ENCODE measurements at regions not wholly inside any gene's neighbourhood (a gene's known extent, or its start where the extent isn't known, plus 50 kb on each side); places are given as distances from the start of the nearest gene placed in this dataset.

GRCh38 chr13:39938596-39938995, 283.1 kb downstream of the COG6 start:
- DNase-seq (ENCODE audit: low read depth), result no peak

- no peak for DNase-seq (ENCODE audit: low read depth)
Observed at GRCh38 chr13:39941236-39941635, 285.8 kb downstream of the COG6 start.

- DNase-seq (ENCODE audit: low read depth), result no peak
Observed at GRCh38 chr13:39941911-39942551, 286.6 kb downstream of the COG6 start.

DNA sequence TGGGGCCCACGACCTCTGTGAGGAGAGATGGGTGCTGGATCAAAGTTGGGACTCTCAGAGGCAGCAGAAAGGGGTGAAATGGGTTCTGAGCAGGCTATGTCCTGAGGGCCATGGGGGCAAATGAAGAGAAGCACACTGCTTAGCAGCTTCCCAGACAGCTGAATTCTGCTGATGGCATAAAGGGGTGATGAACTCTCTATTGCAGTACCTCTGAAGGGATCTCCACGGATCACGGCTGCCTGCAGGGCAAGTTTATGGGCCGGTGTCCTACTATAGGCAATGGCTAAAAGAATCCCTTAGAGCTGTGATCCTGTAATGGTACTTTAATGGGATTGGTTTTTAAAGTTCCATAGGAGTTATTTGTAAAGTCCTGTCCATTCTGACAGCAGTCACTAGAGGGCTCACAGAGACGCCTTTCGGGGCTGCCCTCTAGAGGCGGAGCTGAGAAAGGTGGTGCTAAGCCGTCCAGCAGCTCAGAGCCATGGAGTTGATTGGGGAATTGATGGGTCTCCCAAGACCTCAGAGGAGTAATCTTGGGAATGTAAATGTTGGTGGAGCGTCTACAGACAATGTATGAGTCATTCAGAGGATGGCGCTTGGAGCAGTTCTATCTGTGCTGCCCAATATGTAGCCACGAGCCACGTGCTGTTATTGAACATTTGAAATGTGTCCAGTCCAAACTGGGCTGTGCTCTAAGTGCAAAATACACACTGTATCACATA, 287.3 kb downstream of the COG6 start:
- peak; percentile 65 for DNase-seq (ENCODE audit: low read depth)

DNA sequence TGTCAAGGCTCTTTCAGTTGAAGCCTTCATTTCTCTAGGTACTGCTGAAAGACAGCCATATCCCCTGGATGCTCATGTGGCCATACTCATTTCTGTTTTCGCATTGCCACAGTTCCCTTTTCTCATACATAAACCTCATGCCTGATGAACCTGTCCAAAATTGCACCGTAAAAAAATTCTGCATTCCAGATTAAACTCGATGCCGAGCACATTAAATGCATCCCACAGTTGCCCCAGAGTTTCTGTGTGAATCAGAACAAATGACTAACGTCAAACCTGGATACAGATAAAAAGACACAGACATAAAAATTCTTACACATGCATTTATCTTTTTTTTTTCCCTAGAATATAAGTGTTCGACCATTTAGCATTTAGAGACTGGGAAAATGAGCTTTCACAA, 288.2 kb downstream of the COG6 start:
- no peak for DNase-seq (ENCODE audit: low read depth)

- DNase-seq (ENCODE audit: low read depth), result no peak
Observed at GRCh38 chr13:39945226-39945625, 289.8 kb downstream of the COG6 start.

- no peak for DNase-seq (ENCODE audit: low read depth)
Observed at GRCh38 chr13:39946769-39947168, 291.3 kb downstream of the COG6 start.

- no peak for DNase-seq (ENCODE audit: low read depth)
Observed at GRCh38 chr13:39951301-39951700, 295.8 kb downstream of the COG6 start.

DNA sequence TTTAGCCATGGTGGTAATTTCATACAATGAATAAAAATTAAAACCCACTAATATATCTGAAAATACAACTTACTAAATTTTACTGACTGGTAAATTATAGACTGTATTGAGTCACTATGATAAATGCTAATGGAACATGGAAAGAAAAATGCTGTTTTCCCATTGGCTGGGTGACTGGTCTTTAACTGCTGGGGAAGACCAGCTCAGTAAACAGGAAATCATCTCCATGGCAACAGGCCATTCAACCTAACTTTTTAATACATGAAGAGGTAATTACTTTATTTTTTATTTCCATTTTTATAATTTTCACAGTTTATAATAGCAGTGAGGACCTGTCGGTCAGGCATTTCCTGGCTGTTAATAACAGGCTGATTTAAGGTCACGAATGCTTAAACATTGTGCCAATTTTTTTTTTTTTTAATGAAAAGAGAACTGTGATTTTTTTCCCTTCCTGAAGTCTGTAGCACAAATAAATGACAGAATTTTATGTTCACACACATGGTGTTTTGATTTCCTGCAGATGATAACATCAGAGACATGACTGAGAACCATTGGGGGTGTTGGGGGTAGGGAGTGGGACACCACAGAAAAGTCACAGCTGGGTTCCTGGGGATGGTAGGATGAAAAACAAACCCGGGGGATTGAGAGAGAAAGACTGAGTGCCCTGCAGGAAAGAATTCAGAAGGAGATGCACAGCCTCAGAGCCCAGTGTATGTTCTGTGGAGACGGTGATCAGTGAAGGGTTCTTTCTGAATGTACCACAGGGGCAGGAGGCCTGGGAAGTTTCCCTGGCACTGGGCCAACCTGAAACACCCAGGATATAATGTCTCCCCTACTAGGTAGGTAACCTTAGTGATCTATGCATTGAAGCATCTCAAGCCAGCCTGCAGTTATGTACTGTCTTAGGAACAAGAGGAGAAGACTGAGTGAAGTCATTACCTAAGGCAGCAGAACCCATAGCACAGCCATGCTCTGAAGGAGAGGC, 297.1 kb downstream of the COG6 start:
- DNase-seq (ENCODE audit: low read depth), result no peak

- no peak for DNase-seq (ENCODE audit: low read depth)
Observed at GRCh38 chr13:39954476-39954875, 299.0 kb downstream of the COG6 start.

GRCh38 chr13:39955560-39955959, 300.1 kb downstream of the COG6 start:
- DNase-seq (ENCODE audit: low read depth), result no peak

DNA sequence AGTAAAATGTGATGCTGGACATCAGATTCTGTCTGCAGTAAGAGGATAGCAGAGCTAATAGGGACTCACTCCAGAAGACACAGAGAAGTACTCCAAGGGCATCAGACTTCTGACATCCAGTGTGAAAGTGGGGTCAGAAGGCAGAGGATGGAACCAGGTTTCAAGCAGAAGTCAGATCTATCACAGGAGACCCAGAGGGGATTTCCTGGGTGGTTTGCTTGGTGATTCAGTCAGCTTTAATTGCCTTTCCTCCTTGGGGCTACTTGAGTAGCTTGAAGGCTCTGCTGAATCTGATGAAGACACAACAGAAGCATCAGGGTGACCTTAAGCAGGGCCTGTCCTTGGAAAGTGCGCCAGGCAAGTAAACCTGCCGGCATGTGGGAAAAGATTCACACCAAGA, 300.6 kb downstream of the COG6 start:
- DNase-seq (ENCODE audit: low read depth), result no peak

- DNase-seq (ENCODE audit: low read depth), result no peak
Observed at GRCh38 chr13:39957868-39958677, 302.6 kb downstream of the COG6 start.

GRCh38 chr13:39959497-39960144, 304.2 kb downstream of the COG6 start:
- DNase-seq (ENCODE audit: low read depth), result no peak

- DNase-seq (ENCODE audit: low read depth), result no peak
Observed at GRCh38 chr13:39960191-39960590, 304.7 kb downstream of the COG6 start.

GRCh38 chr13:39961036-39961435, 305.6 kb downstream of the COG6 start:
- no peak for DNase-seq (ENCODE audit: low read depth)

DNA sequence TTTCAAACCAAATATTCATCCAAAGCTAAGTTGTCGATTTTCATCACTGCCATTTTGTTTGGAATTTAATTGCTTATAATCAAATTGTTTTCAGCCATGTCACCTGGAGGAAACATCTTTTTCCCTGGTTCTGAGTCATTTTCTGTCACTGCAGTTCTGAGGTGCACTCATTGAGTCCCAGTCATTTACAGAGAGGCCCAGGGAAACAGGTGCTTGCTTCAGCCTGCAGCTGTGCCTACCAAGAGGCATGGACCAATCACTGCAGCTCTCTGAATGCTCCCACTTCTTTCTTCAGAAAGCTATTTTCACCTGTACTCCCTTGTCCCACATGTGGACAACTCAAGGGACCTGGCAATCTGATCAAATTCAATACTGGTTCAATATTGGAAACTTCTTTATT, 308.1 kb downstream of the COG6 start:
- DNase-seq (ENCODE audit: low read depth), result no peak

DNA sequence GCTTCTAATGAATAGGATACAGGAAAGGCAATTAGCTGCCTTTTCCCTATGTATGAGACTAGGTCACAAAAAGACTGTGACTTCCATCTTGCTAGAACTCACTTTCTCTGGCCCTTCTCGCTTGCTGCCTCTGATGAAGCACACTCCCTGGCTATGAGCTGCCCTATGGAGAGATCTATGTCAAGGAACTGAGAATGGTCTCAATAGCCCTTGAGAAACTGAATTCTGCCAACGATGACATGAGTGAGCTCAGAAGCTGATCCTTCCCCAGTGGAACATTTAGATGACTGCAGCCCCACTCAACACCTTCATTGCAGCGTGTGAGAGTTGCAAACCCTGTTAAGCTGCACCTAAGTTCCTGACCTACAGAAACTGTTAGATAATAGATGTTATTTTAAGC, 309.8 kb downstream of the COG6 start:
- DNase-seq (ENCODE audit: low read depth), result no peak

DNA sequence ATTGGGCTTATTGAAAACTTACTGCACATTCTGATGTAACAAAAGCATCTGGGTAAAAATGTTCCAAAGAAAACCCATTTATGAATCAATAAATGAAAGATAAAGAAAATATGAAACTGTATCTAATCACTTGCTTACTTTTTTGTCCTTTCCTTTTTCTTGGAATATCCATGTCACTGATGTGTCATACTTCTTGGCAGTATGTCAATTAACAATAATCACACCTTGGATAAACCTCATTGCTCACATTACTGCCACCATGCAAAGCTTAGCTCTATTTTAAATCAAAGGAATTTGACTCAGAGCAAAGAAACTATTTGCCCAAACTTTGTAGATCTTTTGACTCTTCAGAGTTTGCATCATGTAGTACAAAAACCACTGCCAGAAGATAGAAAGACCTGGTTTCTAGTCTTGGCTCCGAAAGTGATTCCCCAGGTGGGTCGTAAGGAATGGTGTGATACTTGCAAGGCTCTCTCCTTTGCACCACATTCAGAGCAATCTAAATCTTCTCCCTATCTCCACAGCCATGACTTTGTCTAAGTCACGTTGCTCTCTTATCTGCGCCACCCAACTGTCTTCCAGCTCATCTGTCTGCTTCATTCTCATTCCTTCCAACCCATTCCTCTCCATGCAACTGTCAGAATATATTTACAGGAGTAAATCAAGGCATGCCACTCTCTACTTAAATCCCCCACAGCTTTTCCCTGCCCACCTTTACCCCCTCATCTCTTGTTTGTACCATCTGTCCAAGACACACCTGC, 311.9 kb downstream of the COG6 start:
- no peak for DNase-seq (ENCODE audit: low read depth)

DNA sequence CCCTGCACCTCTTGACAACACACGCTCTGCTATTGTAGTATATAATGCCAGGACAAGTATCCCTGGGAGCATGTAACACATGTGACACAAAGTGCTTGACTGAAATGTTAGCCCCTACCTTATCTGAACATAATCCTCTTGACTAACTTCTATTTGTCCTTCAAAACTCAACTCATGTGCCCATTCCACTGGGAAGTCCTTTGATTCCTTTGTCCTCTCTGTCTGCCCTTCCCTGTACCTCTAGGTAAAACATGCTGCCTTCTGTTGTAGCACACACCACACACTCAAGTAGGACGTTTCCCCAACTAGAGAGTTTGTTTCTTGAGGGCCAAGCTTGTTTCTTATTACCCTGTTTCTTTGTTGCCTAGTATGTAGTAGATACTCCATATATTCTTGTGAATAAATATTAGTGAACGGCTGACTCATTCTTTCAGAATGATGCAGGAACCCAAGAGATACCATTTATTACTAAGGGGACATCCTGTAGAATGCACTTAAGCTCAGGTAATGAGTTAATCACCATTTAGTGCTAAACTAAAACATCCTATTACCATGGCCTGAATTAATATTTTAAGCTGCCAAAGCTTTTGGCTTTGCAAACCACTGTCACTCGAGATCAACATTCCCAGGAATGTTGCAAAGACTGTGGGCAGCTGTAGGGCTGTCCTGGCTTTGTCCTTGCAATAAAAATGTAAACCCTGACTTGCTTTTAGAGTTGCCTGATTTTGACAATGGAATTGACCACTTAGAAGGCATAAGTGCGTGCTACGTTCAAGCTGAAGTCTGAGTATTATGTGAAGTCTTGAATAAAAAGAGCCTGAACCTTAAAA, 313.4 kb downstream of the COG6 start:
- no peak for DNase-seq (ENCODE audit: low read depth)

Data from HS-27A (cell line).